ENCODE measurements at regions not wholly inside any gene's neighbourhood (a gene's known extent, or its start where the extent isn't known, plus 50 kb on each side); places are given as distances from the start of the nearest gene placed in this dataset.

DNA sequence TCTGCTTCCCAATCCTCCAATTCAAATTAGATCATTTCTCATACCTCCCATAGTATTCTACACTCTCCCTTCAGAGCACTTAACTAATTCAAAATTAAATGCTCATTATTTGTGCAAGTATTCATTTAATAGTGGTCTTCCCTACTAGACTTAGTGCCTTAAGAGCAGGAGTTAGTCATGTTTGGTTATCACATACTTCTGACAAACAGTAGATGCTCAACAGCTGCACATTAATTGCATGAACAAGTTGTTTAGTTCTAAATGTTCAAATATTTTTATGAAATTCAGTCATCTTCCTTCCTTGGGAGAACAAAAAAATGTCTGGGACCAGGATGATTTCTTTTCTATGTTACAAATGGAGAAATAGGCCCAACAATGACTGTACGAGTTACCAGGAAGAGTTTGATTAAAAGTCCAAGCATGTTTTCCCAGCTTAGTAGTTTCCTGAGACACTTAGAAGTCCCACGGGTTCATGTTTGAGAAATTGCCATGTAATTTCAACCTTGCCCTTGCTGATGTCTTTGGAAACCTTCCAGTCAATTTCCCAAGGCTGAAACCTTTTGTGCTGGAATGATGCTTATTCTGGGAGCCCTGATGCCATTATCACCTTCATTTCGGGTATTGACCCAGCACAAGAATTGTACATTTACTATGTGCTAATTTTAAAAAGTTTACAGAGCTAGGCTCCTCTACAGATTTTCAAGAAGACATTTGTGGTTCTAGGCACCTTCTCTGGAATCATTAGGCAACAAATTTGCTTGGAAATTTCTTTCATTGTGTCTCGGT, 437.9 kb upstream of the PLXNA2 start:
- H3K79me2 ChIP-seq (ENCODE audit: insufficient read depth, low read length): no peaks in the 10 kb centered on the region
- H3K4me3 ChIP-seq (ENCODE audit: low read depth in 1 of 2, low read length in 2 of 2): no peak overlapping the region
- no peaks in the 10 kb centered on the region for H3K36me3 ChIP-seq (ENCODE audit: insufficient read depth, low read length)
- H2AFZ ChIP-seq (ENCODE audit: low read depth, low read length): no peak overlapping the region
- no peak for ATAC-seq (ENCODE audit: insufficient read depth, low read depth)
- no peak for DNase-seq
- no peak overlapping the region for H3K27ac ChIP-seq (ENCODE audit: low read length)
- no peaks in the 10 kb centered on the region for H3K9me3 ChIP-seq (ENCODE audit: insufficient read depth, low read length, severe bottlenecking)
- no peaks in the 10 kb centered on the region for H3K4me1 ChIP-seq (ENCODE audit: insufficient read depth, low read length)
- TF ChIP-seq EZH2 (IDR thresholded peaks at IDR 0.05; ENCODE audit: borderline replicate concordance, low read depth, low read length, severe bottlenecking) (no peak), CTCF (IDR thresholded peaks at IDR 0.05; ENCODE audit: borderline replicate concordance, extremely low read depth, low read length, poor library complexity, severe bottlenecking) (no peak)
- H4K20me1 ChIP-seq (ENCODE audit: insufficient read depth, low read length): no peaks in the 10 kb centered on the region
- no peak overlapping the region for H3K4me2 ChIP-seq (ENCODE audit: insufficient read depth, low read length)
- peaks cover 8% of the 10 kb centered on the region for H3K27me3 ChIP-seq (ENCODE audit: insufficient read depth, low read length, poor library complexity)
- no peak overlapping the region for H3K9ac ChIP-seq (ENCODE audit: low read depth, low read length)

GRCh38 chr1:208682664-208683013, 438.5 kb upstream of the PLXNA2 start:
- Histone ChIP-seq H4K20me1 (ENCODE audit: insufficient read depth, low read length) (no peaks in the 10 kb centered on the region), H3K27ac (ENCODE audit: low read length) (no peak overlapping the region), H3K9me3 (ENCODE audit: insufficient read depth, low read length, severe bottlenecking) (no peaks in the 10 kb centered on the region), H3K9ac (ENCODE audit: low read depth, low read length) (no peak overlapping the region), H3K27me3 (ENCODE audit: insufficient read depth, low read length, poor library complexity) (peaks cover 6% of the 10 kb centered on the region), H3K4me1 (ENCODE audit: insufficient read depth, low read length) (no peaks in the 10 kb centered on the region), H3K36me3 (ENCODE audit: insufficient read depth, low read length) (no peaks in the 10 kb centered on the region), H3K4me3 (ENCODE audit: low read depth in 1 of 2, low read length in 2 of 2) (no peak overlapping the region), H3K79me2 (ENCODE audit: insufficient read depth, low read length) (no peaks in the 10 kb centered on the region), H2AFZ (ENCODE audit: low read depth, low read length) (no peak overlapping the region), H3K4me2 (ENCODE audit: insufficient read depth, low read length) (no peak overlapping the region)
- no peak for ATAC-seq (ENCODE audit: insufficient read depth, low read depth)
- no peak for DNase-seq
- TF ChIP-seq EZH2 (IDR thresholded peaks at IDR 0.05; ENCODE audit: borderline replicate concordance, low read depth, low read length, severe bottlenecking) (no peak), CTCF (IDR thresholded peaks at IDR 0.05; ENCODE audit: borderline replicate concordance, extremely low read depth, low read length, poor library complexity, severe bottlenecking) (no peak)

DNA sequence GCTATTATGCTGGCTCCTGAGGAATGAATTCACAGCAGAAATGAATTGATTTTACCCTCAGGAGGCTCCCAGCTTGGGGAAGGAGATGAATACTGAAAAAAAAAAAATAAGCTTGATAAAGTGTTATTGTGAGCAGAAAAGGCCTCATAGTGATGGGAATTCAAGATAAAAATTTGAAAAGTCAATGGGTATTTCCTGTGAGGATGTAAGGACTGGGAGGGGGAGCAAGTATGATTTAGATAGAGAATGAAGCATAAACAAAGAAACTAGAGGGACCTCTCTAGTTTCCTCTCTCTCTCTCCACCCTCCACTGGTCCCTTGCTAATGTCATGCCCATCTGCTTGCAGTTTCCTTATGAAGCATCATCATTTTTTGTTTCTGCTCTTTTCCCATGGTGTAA, 439.0 kb upstream of the PLXNA2 start:
- Histone ChIP-seq H3K79me2 (ENCODE audit: insufficient read depth, low read length) (no peaks in the 10 kb centered on the region), H3K4me3 (ENCODE audit: low read depth in 1 of 2, low read length in 2 of 2) (no peak overlapping the region), H2AFZ (ENCODE audit: low read depth, low read length) (no peak overlapping the region), H3K4me2 (ENCODE audit: insufficient read depth, low read length) (no peak overlapping the region), H3K27ac (ENCODE audit: low read length) (no peak overlapping the region), H3K9ac (ENCODE audit: low read depth, low read length) (no peak overlapping the region), H3K27me3 (ENCODE audit: insufficient read depth, low read length, poor library complexity) (peaks cover 6% of the 10 kb centered on the region), H4K20me1 (ENCODE audit: insufficient read depth, low read length) (no peaks in the 10 kb centered on the region), H3K4me1 (ENCODE audit: insufficient read depth, low read length) (no peaks in the 10 kb centered on the region), H3K36me3 (ENCODE audit: insufficient read depth, low read length) (no peaks in the 10 kb centered on the region), H3K9me3 (ENCODE audit: insufficient read depth, low read length, severe bottlenecking) (no peaks in the 10 kb centered on the region)
- no peak for ATAC-seq (ENCODE audit: insufficient read depth, low read depth)
- TF ChIP-seq CTCF (IDR thresholded peaks at IDR 0.05; ENCODE audit: borderline replicate concordance, extremely low read depth, low read length, poor library complexity, severe bottlenecking) (no peak), EZH2 (IDR thresholded peaks at IDR 0.05; ENCODE audit: borderline replicate concordance, low read depth, low read length, severe bottlenecking) (no peak)
- no peak for DNase-seq

Measured in DND-41 (cell line).